OCI-LY1 (cell line): ENCODE measurements at regions not wholly inside any gene's neighbourhood (a gene's known extent, or its start where the extent isn't known, plus 50 kb on each side); places are given as distances from the start of the nearest gene placed in this dataset.

Experiments used
- H2AFZ ChIP-seq: fragments of 200-600 bp; sonication (generic), shearing (Covaris generic); 2 replicates; pipeline ENCODE4 v1.6.0; 2014; ENCODE audit warnings: antibody characterized with exemption, mild to moderate bottlenecking, low read length
- H3F3A ChIP-seq: fragments of 200-600 bp; sonication (generic), shearing (Covaris generic); 2 replicates; pipeline ENCODE4 v1.6.0; 2014; ENCODE audit warnings: mild to moderate bottlenecking, antibody characterized with exemption, low read length, moderate library complexity; ENCODE audit not compliant: insufficient read depth
- H3K27ac ChIP-seq: fragments of 200-600 bp; sonication (generic); 2 replicates; pipeline ENCODE4 v1.5.1; 2014; ENCODE audit warnings: low read length, mixed run types, mild to moderate bottlenecking, low read depth; ENCODE audit not compliant: poor library complexity, severe bottlenecking
- H3K27me3 ChIP-seq: fragments of 200-600 bp; sonication (generic); 2 replicates; pipeline ENCODE4 v1.6.0; 2014; ENCODE audit warnings: antibody characterized with exemption, mild to moderate bottlenecking, low read length, moderate library complexity; ENCODE audit not compliant: insufficient read depth
- H3K36me3 ChIP-seq: fragments of 200-600 bp; sonication (generic); 2 replicates; pipeline ENCODE4 v1.6.1; 2014; ENCODE audit warnings: mild to moderate bottlenecking, antibody characterized with exemption, low read length, moderate library complexity, mixed read lengths; ENCODE audit not compliant: insufficient read depth
- H3K4me1 ChIP-seq: fragments of 200-600 bp; sonication (generic); 2 replicates; pipeline ENCODE4 v1.5.1; 2014; ENCODE audit warnings: mild to moderate bottlenecking, low read length, moderate library complexity; ENCODE audit not compliant: insufficient read depth, severe bottlenecking
- H3K4me2 ChIP-seq: fragments of 200-600 bp; sonication (generic), shearing (Covaris generic); 2 replicates; pipeline ENCODE4 v1.6.1; 2014; ENCODE audit warnings: low read length
- H3K4me3 ChIP-seq: fragments of 200-600 bp; sonication (generic); 2 replicates; pipeline ENCODE4 v1.5.1; 2014; ENCODE audit warnings: low read length, low read depth, mild to moderate bottlenecking, mixed read lengths; ENCODE audit not compliant: poor library complexity, severe bottlenecking
- H3K79me2 ChIP-seq: fragments of 200-600 bp; shearing (Covaris generic); 2 replicates; pipeline ENCODE4 v1.6.1; 2016; ENCODE audit warnings: mixed run types, low read length, mixed read lengths; ENCODE audit not compliant: insufficient read depth
- H3K9ac ChIP-seq: fragments of 200-600 bp; sonication (generic), shearing (Covaris generic); 2 replicates; pipeline ENCODE4 v1.6.1; 2014; ENCODE audit warnings: mild to moderate bottlenecking, low read length, mixed read lengths
- H3K9me2 ChIP-seq: fragments of 200-600 bp; sonication (generic), shearing (Covaris generic); 2 replicates; pipeline ENCODE4 v1.6.1; 2014; ENCODE audit warnings: low read depth, mild to moderate bottlenecking, low read length, mixed read lengths
- H3K9me3 ChIP-seq: fragments of 200-600 bp; shearing (Covaris generic); 2 replicates; pipeline ENCODE4 v1.6.1; 2014; ENCODE audit warnings: low read length, mixed read lengths
- H4K20me1 ChIP-seq: fragments of 200-600 bp; sonication (generic), shearing (Covaris generic); 2 replicates; pipeline ENCODE4 v1.6.0; 2016; ENCODE audit warnings: mild to moderate bottlenecking, low read length; ENCODE audit not compliant: insufficient read depth
- EZH2 ChIP-seq: fragments of 200-600 bp; sonication (generic), shearing (Covaris generic); IDR thresholded peaks from 2 replicates; pipeline ENCODE4 v1.8.0; 2017; ENCODE audit warnings: borderline replicate concordance, mixed run types, mild to moderate bottlenecking, antibody characterized with exemption, low read length, moderate library complexity, mixed read lengths
- TF ChIP-seq, protein P1 (sequence below): fragments of 200-600 bp; sonication (generic), shearing (Covaris generic); IDR thresholded peaks from 2 replicates; pipeline ENCODE4 v1.5.1; 2017; ENCODE audit warnings: mild to moderate bottlenecking, antibody characterized with exemption, low read length, moderate library complexity, mixed read lengths

GRCh38 chr17:77420804-77421629 is 280.2 kb downstream of the SEC14L1 start:
- no peaks in the 10 kb centered on the region for H3K9me3 ChIP-seq
- H2AFZ ChIP-seq: no peak overlapping the region
- no peaks in the 10 kb centered on the region for H3K79me2 ChIP-seq
- H3K36me3 ChIP-seq: no peaks in the 10 kb centered on the region
- no peaks in the 10 kb centered on the region for H3K9me2 ChIP-seq
- H3K9ac ChIP-seq: no peak overlapping the region; the same call in 1 of the 2 replicates
- H3K4me3 ChIP-seq: no peak overlapping the region
- no peaks in the 10 kb centered on the region for H3K27me3 ChIP-seq
- H3K27ac ChIP-seq: peak overlapping the region; percentile 56
- H3F3A ChIP-seq: no peaks in the 10 kb centered on the region
- H3K4me2 ChIP-seq: peak overlapping the region; percentile 31; the same call in 1 of the 2 replicates
- H3K4me1 ChIP-seq: peaks cover 40% of the 10 kb centered on the region
- TF ChIP-seq, protein P1, sequence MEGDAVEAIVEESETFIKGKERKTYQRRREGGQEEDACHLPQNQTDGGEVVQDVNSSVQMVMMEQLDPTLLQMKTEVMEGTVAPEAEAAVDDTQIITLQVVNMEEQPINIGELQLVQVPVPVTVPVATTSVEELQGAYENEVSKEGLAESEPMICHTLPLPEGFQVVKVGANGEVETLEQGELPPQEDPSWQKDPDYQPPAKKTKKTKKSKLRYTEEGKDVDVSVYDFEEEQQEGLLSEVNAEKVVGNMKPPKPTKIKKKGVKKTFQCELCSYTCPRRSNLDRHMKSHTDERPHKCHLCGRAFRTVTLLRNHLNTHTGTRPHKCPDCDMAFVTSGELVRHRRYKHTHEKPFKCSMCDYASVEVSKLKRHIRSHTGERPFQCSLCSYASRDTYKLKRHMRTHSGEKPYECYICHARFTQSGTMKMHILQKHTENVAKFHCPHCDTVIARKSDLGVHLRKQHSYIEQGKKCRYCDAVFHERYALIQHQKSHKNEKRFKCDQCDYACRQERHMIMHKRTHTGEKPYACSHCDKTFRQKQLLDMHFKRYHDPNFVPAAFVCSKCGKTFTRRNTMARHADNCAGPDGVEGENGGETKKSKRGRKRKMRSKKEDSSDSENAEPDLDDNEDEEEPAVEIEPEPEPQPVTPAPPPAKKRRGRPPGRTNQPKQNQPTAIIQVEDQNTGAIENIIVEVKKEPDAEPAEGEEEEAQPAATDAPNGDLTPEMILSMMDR: no peak
- TF ChIP-seq EZH2: no peak
- H4K20me1 ChIP-seq: no peaks in the 10 kb centered on the region

- Histone ChIP-seq H3K9me3 (no peaks in the 10 kb centered on the region), H3K4me1 (peaks cover 46% of the 10 kb centered on the region), H4K20me1 (no peaks in the 10 kb centered on the region), H3K27ac (peak overlapping the region; percentile 56), H3K9me2 (no peaks in the 10 kb centered on the region), H3K4me3 (no peak overlapping the region), H3K79me2 (no peaks in the 10 kb centered on the region), H3K36me3 (no peaks in the 10 kb centered on the region), H3F3A (no peaks in the 10 kb centered on the region), H3K4me2 (peak overlapping the region; percentile 31; the same call in 1 of the 2 replicates), H2AFZ (no peak overlapping the region), H3K27me3 (no peaks in the 10 kb centered on the region), H3K9ac (no peak overlapping the region; the same call in 1 of the 2 replicates)
- TF ChIP-seq EZH2: no peak
- TF ChIP-seq, protein P1: no peak
Observed at GRCh38 chr17:77421630-77421972, 280.8 kb downstream of the SEC14L1 start.

DNA sequence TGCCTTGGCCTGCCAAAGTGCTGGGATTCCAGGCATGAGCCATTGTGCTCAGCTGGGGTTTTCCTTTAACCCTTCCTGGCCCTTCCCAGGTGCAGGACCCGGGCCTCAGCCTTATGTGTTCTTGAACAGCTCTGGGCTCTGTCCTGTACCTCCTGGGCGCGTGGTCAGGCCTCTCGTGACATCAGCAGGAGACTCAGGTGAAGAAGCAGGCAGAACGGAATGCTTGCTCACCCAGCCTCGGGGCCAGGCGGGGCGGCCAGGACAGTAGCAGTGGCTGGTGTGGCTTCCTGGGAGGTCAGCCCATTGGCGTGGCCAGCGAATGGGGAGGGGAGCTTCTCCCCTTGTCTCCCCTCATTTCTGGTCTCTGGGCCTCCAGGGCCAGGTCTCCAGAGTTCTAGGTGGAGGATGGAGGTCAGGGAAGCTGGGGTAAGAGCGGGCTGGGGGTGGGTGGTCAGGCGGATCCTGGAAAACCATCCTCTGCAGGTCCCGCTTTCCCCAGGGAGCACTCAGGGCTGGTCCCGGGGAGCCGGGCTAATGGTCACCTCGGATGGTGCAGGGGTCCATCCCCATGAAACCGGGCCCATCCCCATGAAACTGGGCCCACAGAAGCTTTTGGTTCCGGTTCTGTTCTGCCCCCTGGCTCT is 281.5 kb downstream of the SEC14L1 start:
- no peaks in the 10 kb centered on the region for H4K20me1 ChIP-seq
- no peaks in the 10 kb centered on the region for H3K27me3 ChIP-seq
- H3K27ac ChIP-seq: no peak overlapping the region
- no peaks in the 10 kb centered on the region for H3K36me3 ChIP-seq
- TF ChIP-seq, protein P1: no peak
- TF ChIP-seq EZH2: no peak
- H3K9me3 ChIP-seq: no peaks in the 10 kb centered on the region
- no peak overlapping the region for H3K4me2 ChIP-seq
- H3K79me2 ChIP-seq: no peaks in the 10 kb centered on the region
- no peaks in the 10 kb centered on the region for H3K9me2 ChIP-seq
- H3K4me3 ChIP-seq: no peak overlapping the region
- H2AFZ ChIP-seq: no peak overlapping the region
- no peak overlapping the region for H3K9ac ChIP-seq
- H3F3A ChIP-seq: no peaks in the 10 kb centered on the region
- peaks cover 52% of the 10 kb centered on the region for H3K4me1 ChIP-seq
